Esophagus squamous epithelium (tissue), 4 donors: ENCODE measurements at regions not wholly inside any gene's neighbourhood (a gene's known extent, or its start where the extent isn't known, plus 50 kb on each side); places are given as distances from the start of the nearest gene placed in this dataset.

ENCODE experiments used
- POLR2A ChIP-seq, 4 donors: fragments of 450-650 bp; IDR thresholded peaks; one replicate each; pipeline ENCODE4 v1.6.1; 2017; ENCODE audit warnings: antibody characterized with exemption in 4 of 4, mild to moderate bottlenecking in 4 of 4, moderate library complexity in 3 of 4
- TF ChIP-seq, protein P1 (sequence below), 6 experiments: fragments of 450-650 bp in 4 of 6; fragments of 200-600 bp in 2 of 6; sonication (generic) in 2 of 6; IDR thresholded peaks; one replicate each; pipeline ENCODE4 v1.5.1; 2016 to 2019; ENCODE audit warnings: antibody characterized with exemption in 6 of 6, mild to moderate bottlenecking in 4 of 6, moderate library complexity in 4 of 6

- TF ChIP-seq, protein P1, sequence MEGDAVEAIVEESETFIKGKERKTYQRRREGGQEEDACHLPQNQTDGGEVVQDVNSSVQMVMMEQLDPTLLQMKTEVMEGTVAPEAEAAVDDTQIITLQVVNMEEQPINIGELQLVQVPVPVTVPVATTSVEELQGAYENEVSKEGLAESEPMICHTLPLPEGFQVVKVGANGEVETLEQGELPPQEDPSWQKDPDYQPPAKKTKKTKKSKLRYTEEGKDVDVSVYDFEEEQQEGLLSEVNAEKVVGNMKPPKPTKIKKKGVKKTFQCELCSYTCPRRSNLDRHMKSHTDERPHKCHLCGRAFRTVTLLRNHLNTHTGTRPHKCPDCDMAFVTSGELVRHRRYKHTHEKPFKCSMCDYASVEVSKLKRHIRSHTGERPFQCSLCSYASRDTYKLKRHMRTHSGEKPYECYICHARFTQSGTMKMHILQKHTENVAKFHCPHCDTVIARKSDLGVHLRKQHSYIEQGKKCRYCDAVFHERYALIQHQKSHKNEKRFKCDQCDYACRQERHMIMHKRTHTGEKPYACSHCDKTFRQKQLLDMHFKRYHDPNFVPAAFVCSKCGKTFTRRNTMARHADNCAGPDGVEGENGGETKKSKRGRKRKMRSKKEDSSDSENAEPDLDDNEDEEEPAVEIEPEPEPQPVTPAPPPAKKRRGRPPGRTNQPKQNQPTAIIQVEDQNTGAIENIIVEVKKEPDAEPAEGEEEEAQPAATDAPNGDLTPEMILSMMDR (IDR thresholded peaks at IDR 0.05), result no peak
- TF ChIP-seq POLR2A (IDR thresholded peaks at IDR 0.05), result no peak
Observed at GRCh38 chr18:40210696-40211095, 1744.3 kb upstream of the PIK3C3 start.
